ENCODE measurements at regions not wholly inside any gene's neighbourhood (a gene's known extent, or its start where the extent isn't known, plus 50 kb on each side); places are given as distances from the start of the nearest gene placed in this dataset.

- Mint-ChIP-seq H3K36me3 (ENCODE audit: low read depth) (no peaks in the 10 kb centered on the region), H3K27ac (peak overlapping the region; percentile 43), H3K9me3 (no peaks in the 10 kb centered on the region), H3K4me1 (ENCODE audit: low read depth) (peaks cover 31% of the 10 kb centered on the region), H3K4me3 (ENCODE audit: low read depth) (peak overlapping the region; percentile 87), H3K27me3 (ENCODE audit: low read depth) (peaks cover 2% of the 10 kb centered on the region)
- intact Hi-C loops (cut with micrococcal nuclease): loop anchor here (2.0 to 10.0 kb wide), 7 partner anchors 63 to 1471 kb away; partner anchors contain the start of genes AK4, PGM1 and RAVER2
- no peak for DNase-seq (ENCODE audit: low spot score)
These were observed 82.2 kb upstream of the AK4 start for GRCh38 chr1:65065524-65066418.

GRCh38 chr1:65066419-65066765 lies 81.6 kb upstream of the AK4 start:
- no peaks in the 10 kb centered on the region for H3K9me3 Mint-ChIP-seq
- intact Hi-C loops (cut with micrococcal nuclease): loop anchor here (2.0 to 10.0 kb wide), 6 partner anchors 64 to 1472 kb away; partner anchors contain the start of genes AK4, PGM1 and RAVER2
- H3K27me3 Mint-ChIP-seq (ENCODE audit: low read depth): peaks cover 2% of the 10 kb centered on the region

GRCh38 chr1:65066766-65067490 lies 81.1 kb upstream of the AK4 start:
- H3K27me3 Mint-ChIP-seq (ENCODE audit: low read depth): peaks cover 2% of the 10 kb centered on the region
- intact Hi-C loops (cut with micrococcal nuclease): loop anchor here (2.0 to 10.0 kb wide), 6 partner anchors 65 to 1472 kb away; partner anchors contain the start of genes AK4, PGM1 and RAVER2
- H3K27ac Mint-ChIP-seq: peak overlapping the region; percentile 74
- DNase-seq (ENCODE audit: low spot score): peak; percentile 49
- peak overlapping the region; percentile 87 for H3K4me3 Mint-ChIP-seq (ENCODE audit: low read depth)
- peaks cover 31% of the 10 kb centered on the region for H3K4me1 Mint-ChIP-seq (ENCODE audit: low read depth)
- H3K36me3 Mint-ChIP-seq (ENCODE audit: low read depth): no peaks in the 10 kb centered on the region
- H3K9me3 Mint-ChIP-seq: no peaks in the 10 kb centered on the region

More at GRCh38 chr1:65066419-65066765, 81.6 kb upstream of the AK4 start:
- Mint-ChIP-seq H3K4me3 (ENCODE audit: low read depth) (peak overlapping the region; percentile 87), H3K36me3 (ENCODE audit: low read depth) (no peaks in the 10 kb centered on the region), H3K27ac (peak overlapping the region; percentile 74), H3K4me1 (ENCODE audit: low read depth) (peaks cover 31% of the 10 kb centered on the region)
- no peak for DNase-seq (ENCODE audit: low spot score)

GRCh38 chr1:65067491-65068201 lies 80.4 kb upstream of the AK4 start:
- intact Hi-C loops (cut with micrococcal nuclease): loop anchor here (2.0 to 10.0 kb wide), 8 partner anchors 65 to 1473 kb away; partner anchors contain the start of genes AK4, LEPR, LEPROT and PGM1
- no peaks in the 10 kb centered on the region for H3K9me3 Mint-ChIP-seq
- H3K36me3 Mint-ChIP-seq (ENCODE audit: low read depth): no peaks in the 10 kb centered on the region
- H3K4me3 Mint-ChIP-seq (ENCODE audit: low read depth): peak overlapping the region; percentile 89
- H3K27ac Mint-ChIP-seq: peak overlapping the region; percentile 97
- DNase-seq (ENCODE audit: low spot score): peak; percentile 38
- peaks cover 2% of the 10 kb centered on the region for H3K27me3 Mint-ChIP-seq (ENCODE audit: low read depth)
- peaks cover 31% of the 10 kb centered on the region for H3K4me1 Mint-ChIP-seq (ENCODE audit: low read depth)

GRCh38 chr1:65068202-65069010 lies 79.6 kb upstream of the AK4 start:
- Mint-ChIP-seq H3K9me3 (no peaks in the 10 kb centered on the region), H3K4me3 (ENCODE audit: low read depth) (peak overlapping the region; percentile 89), H3K27ac (peak overlapping the region; percentile 97), H3K36me3 (ENCODE audit: low read depth) (no peaks in the 10 kb centered on the region), H3K4me1 (ENCODE audit: low read depth) (peaks cover 31% of the 10 kb centered on the region), H3K27me3 (ENCODE audit: low read depth) (peaks cover 2% of the 10 kb centered on the region)
- intact Hi-C loops (cut with micrococcal nuclease): loop anchor here (2.0 to 10.0 kb wide), 6 partner anchors 66 to 1474 kb away; partner anchors contain the start of genes LEPR, LEPROT, PGM1 and RAVER2
- DNase-seq (ENCODE audit: low spot score): no peak

GRCh38 chr1:65069011-65069565 lies 78.9 kb upstream of the AK4 start:
- DNase-seq (ENCODE audit: low spot score): no peak
- Mint-ChIP-seq H3K27me3 (ENCODE audit: low read depth) (peaks cover 2% of the 10 kb centered on the region), H3K36me3 (ENCODE audit: low read depth) (no peaks in the 10 kb centered on the region), H3K9me3 (no peaks in the 10 kb centered on the region), H3K4me3 (ENCODE audit: low read depth) (peak overlapping the region; percentile 89), H3K4me1 (ENCODE audit: low read depth) (peaks cover 31% of the 10 kb centered on the region), H3K27ac (peak overlapping the region; percentile 97)
- intact Hi-C loops (cut with micrococcal nuclease): loop anchor here (2.0 to 10.0 kb wide), 6 partner anchors 67 to 1474 kb away; partner anchors contain the start of genes LEPR, LEPROT, PGM1 and RAVER2

GRCh38 chr1:65072845-65073244 lies 75.2 kb upstream of the AK4 start:
- intact Hi-C loops (cut with micrococcal nuclease): no loop called here
- DNase-seq (ENCODE audit: low spot score): no peak
- no peak overlapping the region for H3K4me3 Mint-ChIP-seq (ENCODE audit: low read depth)
- H3K9me3 Mint-ChIP-seq: no peaks in the 10 kb centered on the region
- no peaks in the 10 kb centered on the region for H3K36me3 Mint-ChIP-seq (ENCODE audit: low read depth)
- H3K4me1 Mint-ChIP-seq (ENCODE audit: low read depth): peaks cover 29% of the 10 kb centered on the region
- H3K27ac Mint-ChIP-seq: no peak overlapping the region
- H3K27me3 Mint-ChIP-seq (ENCODE audit: low read depth): no peaks in the 10 kb centered on the region

- intact Hi-C loops (cut with micrococcal nuclease): loop anchor here (1.0 to 5.0 kb wide), 2 partner anchors 15 to 808 kb away; no protein-coding TSS in a partner anchor
- no peak overlapping the region for H3K4me3 Mint-ChIP-seq (ENCODE audit: low read depth)
These were observed 72.7 kb upstream of the AK4 start for GRCh38 chr1:65075123-65075976.

GRCh38 chr1:65077369-65077768 lies 70.6 kb upstream of the AK4 start:
- H3K36me3 Mint-ChIP-seq (ENCODE audit: low read depth): no peaks in the 10 kb centered on the region
- intact Hi-C loops (cut with micrococcal nuclease): loop anchor here (5.0 kb wide), 1 partner anchor 810 kb away; no protein-coding TSS in a partner anchor
- peaks cover 11% of the 10 kb centered on the region for H3K4me1 Mint-ChIP-seq (ENCODE audit: low read depth)

More at GRCh38 chr1:65075123-65075976, 72.7 kb upstream of the AK4 start:
- Mint-ChIP-seq H3K9me3 (no peaks in the 10 kb centered on the region), H3K4me1 (ENCODE audit: low read depth) (peaks cover 11% of the 10 kb centered on the region), H3K27ac (no peak overlapping the region), H3K36me3 (ENCODE audit: low read depth) (no peaks in the 10 kb centered on the region), H3K27me3 (ENCODE audit: low read depth) (no peaks in the 10 kb centered on the region)
- DNase-seq (ENCODE audit: low spot score): peak; percentile 35

GRCh38 chr1:65079941-65080340 lies 68.1 kb upstream of the AK4 start:
- intact Hi-C loops (cut with micrococcal nuclease): loop anchor here (5.0 kb wide), 1 partner anchor 813 kb away; no protein-coding TSS in a partner anchor
- no peaks in the 10 kb centered on the region for H3K9me3 Mint-ChIP-seq
- no peak for DNase-seq (ENCODE audit: low spot score)
- H3K36me3 Mint-ChIP-seq (ENCODE audit: low read depth): no peaks in the 10 kb centered on the region
- H3K27ac Mint-ChIP-seq: no peak overlapping the region
- H3K4me3 Mint-ChIP-seq (ENCODE audit: low read depth): no peak overlapping the region
- H3K27me3 Mint-ChIP-seq (ENCODE audit: low read depth): no peaks in the 10 kb centered on the region
- peaks cover 12% of the 10 kb centered on the region for H3K4me1 Mint-ChIP-seq (ENCODE audit: low read depth)

More at GRCh38 chr1:65077369-65077768, 70.6 kb upstream of the AK4 start:
- no peaks in the 10 kb centered on the region for H3K27me3 Mint-ChIP-seq (ENCODE audit: low read depth)
- no peak overlapping the region for H3K27ac Mint-ChIP-seq
- DNase-seq (ENCODE audit: low spot score): no peak
- no peak overlapping the region for H3K4me3 Mint-ChIP-seq (ENCODE audit: low read depth)
- no peaks in the 10 kb centered on the region for H3K9me3 Mint-ChIP-seq
